ENCODE measurements at regions not wholly inside any gene's neighbourhood (a gene's known extent, or its start where the extent isn't known, plus 50 kb on each side); places are given as distances from the start of the nearest gene placed in this dataset.

DNA sequence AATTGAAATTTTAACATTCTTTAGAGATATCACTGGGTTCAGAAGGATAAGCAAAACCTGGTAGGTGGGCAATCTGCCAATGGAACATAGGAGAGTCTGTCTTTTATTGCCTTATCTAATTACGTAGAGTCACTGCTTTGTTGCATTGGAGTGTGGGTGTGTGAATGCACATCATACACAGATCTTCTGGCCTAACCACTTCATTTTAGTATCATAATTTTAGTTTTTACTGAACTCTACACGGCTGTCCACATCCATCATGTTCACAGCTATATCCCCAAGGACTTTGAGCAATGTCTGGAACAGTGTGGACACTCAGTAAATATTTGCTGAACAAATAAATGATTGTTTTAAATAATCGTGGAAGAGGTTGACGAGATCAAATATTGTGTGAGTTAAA lies 104.6 kb upstream of the AKIRIN2 start:
- Histone ChIP-seq H3K4me1 (no peaks in the 10 kb centered on the region), H3K4me3 (no peak overlapping the region), H3K9me3 (no peaks in the 10 kb centered on the region), H3K27ac (no peak overlapping the region), H3K36me3 (no peaks in the 10 kb centered on the region), H3K27me3 (no peaks in the 10 kb centered on the region)
- intact Hi-C loops (cut with DNase I; ENCODE audit: low total_unique reads) = no loop called here
- DNase-seq (ENCODE audit: low spot score in 2 of 2) = no peak
- TF ChIP-seq, protein P1, sequence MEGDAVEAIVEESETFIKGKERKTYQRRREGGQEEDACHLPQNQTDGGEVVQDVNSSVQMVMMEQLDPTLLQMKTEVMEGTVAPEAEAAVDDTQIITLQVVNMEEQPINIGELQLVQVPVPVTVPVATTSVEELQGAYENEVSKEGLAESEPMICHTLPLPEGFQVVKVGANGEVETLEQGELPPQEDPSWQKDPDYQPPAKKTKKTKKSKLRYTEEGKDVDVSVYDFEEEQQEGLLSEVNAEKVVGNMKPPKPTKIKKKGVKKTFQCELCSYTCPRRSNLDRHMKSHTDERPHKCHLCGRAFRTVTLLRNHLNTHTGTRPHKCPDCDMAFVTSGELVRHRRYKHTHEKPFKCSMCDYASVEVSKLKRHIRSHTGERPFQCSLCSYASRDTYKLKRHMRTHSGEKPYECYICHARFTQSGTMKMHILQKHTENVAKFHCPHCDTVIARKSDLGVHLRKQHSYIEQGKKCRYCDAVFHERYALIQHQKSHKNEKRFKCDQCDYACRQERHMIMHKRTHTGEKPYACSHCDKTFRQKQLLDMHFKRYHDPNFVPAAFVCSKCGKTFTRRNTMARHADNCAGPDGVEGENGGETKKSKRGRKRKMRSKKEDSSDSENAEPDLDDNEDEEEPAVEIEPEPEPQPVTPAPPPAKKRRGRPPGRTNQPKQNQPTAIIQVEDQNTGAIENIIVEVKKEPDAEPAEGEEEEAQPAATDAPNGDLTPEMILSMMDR (IDR thresholded peaks at IDR 0.05) = no peak
- TF ChIP-seq POLR2AphosphoS5 (IDR thresholded peaks at IDR 0.05) = no peak

DNA sequence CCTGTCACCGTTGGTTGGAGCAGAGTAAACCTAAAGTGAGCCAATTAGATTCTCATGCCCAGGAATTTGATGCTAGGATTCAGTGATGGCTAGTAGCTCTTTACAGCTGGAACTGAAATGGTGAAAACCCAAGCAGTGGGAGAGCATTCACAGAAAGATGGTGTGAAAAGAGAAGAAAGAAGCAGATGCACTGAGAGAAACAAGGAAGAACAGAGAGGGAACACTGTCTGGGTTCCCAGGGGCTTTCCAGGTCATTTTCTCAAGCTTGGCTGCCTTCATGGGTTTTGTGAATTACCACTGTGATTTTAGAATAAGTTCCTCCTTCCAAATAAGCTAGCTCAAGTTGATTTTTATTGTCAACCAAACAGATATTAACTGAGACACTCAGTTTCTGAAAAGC lies 104.1 kb upstream of the AKIRIN2 start:
- Histone ChIP-seq H3K4me1 (no peaks in the 10 kb centered on the region), H3K9me3 (no peaks in the 10 kb centered on the region), H3K27me3 (no peaks in the 10 kb centered on the region), H3K27ac (no peak overlapping the region), H3K36me3 (no peaks in the 10 kb centered on the region), H3K4me3 (no peak overlapping the region)
- TF ChIP-seq, protein P1 (IDR thresholded peaks at IDR 0.05) = no peak
- DNase-seq (ENCODE audit: low spot score in 2 of 2) = no peak
- intact Hi-C loops (cut with DNase I; ENCODE audit: low total_unique reads) = no loop called here

DNA sequence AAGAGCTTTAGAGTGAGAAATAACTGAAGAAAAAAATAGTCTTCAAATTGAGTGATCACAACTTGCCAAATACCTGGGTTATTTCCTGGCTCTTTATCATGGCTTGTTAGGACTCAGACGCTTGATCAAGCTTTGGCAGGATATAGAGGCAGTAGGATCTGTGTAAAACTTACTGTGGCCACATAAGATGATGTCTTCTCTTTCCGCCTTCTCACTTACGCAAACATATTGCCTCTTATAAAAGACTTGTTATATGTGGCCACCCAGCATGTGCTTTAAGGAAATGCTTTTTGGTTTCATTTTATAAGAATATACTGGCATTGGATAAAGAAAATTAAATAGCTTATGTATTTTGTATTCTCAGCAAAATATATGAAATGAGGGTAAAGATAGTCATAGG lies 101.8 kb upstream of the AKIRIN2 start:
- intact Hi-C loops (cut with DNase I; ENCODE audit: low total_unique reads) = no loop called here
- no peak for DNase-seq (ENCODE audit: low spot score in 2 of 2)
- no peak overlapping the region for H3K4me3 ChIP-seq
- no peak overlapping the region for H3K27ac ChIP-seq
- H3K9me3 ChIP-seq = no peaks in the 10 kb centered on the region
- no peak for TF ChIP-seq POLR2AphosphoS5 (IDR thresholded peaks at IDR 0.05)
- no peak for TF ChIP-seq POLR2A (IDR thresholded peaks at IDR 0.05)
- TF ChIP-seq, protein P1 (IDR thresholded peaks at IDR 0.05) = no peak
- no peaks in the 10 kb centered on the region for H3K36me3 ChIP-seq
- no peaks in the 10 kb centered on the region for H3K27me3 ChIP-seq
- H3K4me1 ChIP-seq = no peaks in the 10 kb centered on the region

DNA sequence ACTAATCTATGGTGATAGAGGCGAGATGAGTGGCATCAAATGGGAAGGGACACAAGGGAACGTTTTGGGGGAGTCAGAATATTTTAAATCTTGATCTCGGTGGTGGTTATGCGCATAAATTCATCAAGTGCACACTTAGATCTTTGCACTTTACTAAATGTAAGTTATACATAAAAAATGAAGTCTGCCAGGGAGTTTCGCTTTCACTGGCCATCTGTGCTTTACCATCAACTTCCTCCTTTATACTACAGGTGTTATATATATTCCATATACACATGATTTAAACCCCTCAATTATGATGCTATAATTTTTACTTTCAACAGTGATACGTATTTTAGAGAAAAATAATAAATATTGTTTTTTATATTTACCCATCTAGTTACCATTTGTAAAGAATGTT lies 97.6 kb upstream of the AKIRIN2 start:
- no peak overlapping the region for H3K27ac ChIP-seq

DNA sequence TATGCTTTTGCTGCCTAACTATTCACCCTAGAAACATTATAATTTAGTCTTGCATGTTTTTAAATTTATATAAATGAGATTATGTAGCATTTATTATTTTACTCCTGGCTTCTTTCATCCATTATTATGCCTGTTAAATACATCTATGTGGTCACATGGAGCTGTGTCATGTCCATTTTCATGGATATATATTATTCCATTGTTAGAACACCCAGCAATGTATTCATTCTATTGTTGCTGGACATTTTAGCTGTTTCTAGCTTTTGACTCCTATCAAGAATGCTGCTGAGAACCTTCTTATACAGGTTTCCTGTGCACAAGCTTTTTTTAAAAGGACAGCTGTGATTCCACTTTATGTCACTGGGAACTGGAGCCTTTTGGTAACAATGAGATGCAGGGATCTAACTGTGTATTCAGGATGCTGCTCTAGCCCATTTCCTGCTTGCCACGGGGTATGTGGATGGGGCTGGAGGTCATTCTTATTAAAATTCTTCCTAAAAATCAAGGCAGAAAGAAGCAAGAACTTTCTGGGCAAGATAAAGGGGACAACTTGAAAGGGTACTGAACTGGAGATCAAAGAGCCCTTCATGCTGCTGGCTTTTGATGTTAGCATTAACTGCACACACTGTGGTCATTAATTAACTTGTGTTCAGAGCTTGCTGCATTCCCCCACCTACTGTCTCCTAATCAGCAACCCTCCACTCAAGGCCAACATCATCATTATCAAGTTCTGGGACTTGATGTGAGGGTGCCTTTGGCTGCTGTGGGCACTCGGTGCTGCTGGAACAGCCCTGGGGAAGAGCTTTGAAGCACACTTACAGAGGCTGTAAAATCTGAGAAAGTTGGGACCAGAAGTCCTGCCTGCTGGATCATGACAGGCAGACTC lies 96.6 kb upstream of the AKIRIN2 start:
- H3K27ac ChIP-seq = no peak overlapping the region
- H3K36me3 ChIP-seq = no peaks in the 10 kb centered on the region
- H3K4me1 ChIP-seq = no peaks in the 10 kb centered on the region
- DNase-seq (ENCODE audit: low spot score in 2 of 2) = no peak
- H3K9me3 ChIP-seq = no peaks in the 10 kb centered on the region
- no peak overlapping the region for H3K4me3 ChIP-seq
- no peaks in the 10 kb centered on the region for H3K27me3 ChIP-seq
- TF ChIP-seq, protein P1 (IDR thresholded peaks at IDR 0.05) = no peak
- no peak for TF ChIP-seq POLR2A (IDR thresholded peaks at IDR 0.05)
- no peak for TF ChIP-seq POLR2AphosphoS5 (IDR thresholded peaks at IDR 0.05)
- intact Hi-C loops (cut with DNase I; ENCODE audit: low total_unique reads) = no loop called here

More for the DNA sequence above, 97.6 kb upstream of the AKIRIN2 start:
- H3K4me3 ChIP-seq = no peak overlapping the region
- intact Hi-C loops (cut with DNase I; ENCODE audit: low total_unique reads) = no loop called here
- no peak for DNase-seq (ENCODE audit: low spot score in 2 of 2)
- no peaks in the 10 kb centered on the region for H3K27me3 ChIP-seq
- TF ChIP-seq POLR2A (IDR thresholded peaks at IDR 0.05) (no peak), POLR2AphosphoS5 (IDR thresholded peaks at IDR 0.05) (no peak)
- TF ChIP-seq, protein P1 (IDR thresholded peaks at IDR 0.05) = no peak
- no peaks in the 10 kb centered on the region for H3K9me3 ChIP-seq
- no peaks in the 10 kb centered on the region for H3K36me3 ChIP-seq
- H3K4me1 ChIP-seq = no peaks in the 10 kb centered on the region

Data from breast epithelium (tissue), 4 donors.